CD4-positive, alpha-beta T cell (primary cell): ENCODE measurements at regions not wholly inside any gene's neighbourhood (a gene's known extent, or its start where the extent isn't known, plus 50 kb on each side); places are given as distances from the start of the nearest gene placed in this dataset.

ENCODE experiments used
- ATAC-seq: fragments of 200-7000 bp; cut with Tn5 transposase; one replicate; pipeline ENCODE4 v1.10.0; 2022; ENCODE audit warnings: mild to moderate bottlenecking; ENCODE audit not compliant: poor library complexity
- CTCF ChIA-PET: fragments of 350-600 bp; sonication (Branson Sonifier 250); formaldehyde crosslinking; loops from one replicate; lab custom pipeline; 2021; ENCODE audit warnings: antibody characterized with exemption, inconsistent platforms; lab: Charles Lee
- POLR2A ChIA-PET: fragments of 350-600 bp; sonication (Branson Sonifier 250); formaldehyde crosslinking; loops from one replicate; lab custom pipeline; 2021; ENCODE audit warnings: antibody characterized with exemption, inconsistent platforms; lab: Charles Lee
- DNase-seq, 14 experiments: peaks; one replicate each; pipeline ENCODE4 v3.0.0-alpha.2; 2013 to 2020; ENCODE audit warnings: mixed read lengths in 2 of 14
- H3K27ac ChIP-seq, 2 donors: one replicate each; pipeline versions ENCODE4 v1.5.1 to v1.7.0; 2013; ENCODE audit warnings: low read length in 2 of 2, low read depth in 1 of 2, mild to moderate bottlenecking in 1 of 2
- H3K27me3 ChIP-seq, 2 experiments: 1 replicate in 1 of 2; 2 replicates in 1 of 2; pipeline versions ENCODE4 v1.6.1 to v1.7.0; 2013; ENCODE audit warnings: low read length in 2 of 2, control low read depth in 1 of 2, mild to moderate bottlenecking in 1 of 2, moderate library complexity in 1 of 2; ENCODE audit not compliant: insufficient read depth in 2 of 2, control insufficient read depth in 1 of 2
- H3K36me3 ChIP-seq: one replicate; pipeline ENCODE4 v1.6.1; 2013; ENCODE audit warnings: low read length, control low read depth; ENCODE audit not compliant: insufficient read depth
- H3K4me1 ChIP-seq: one replicate; pipeline ENCODE4 v1.6.1; 2013; ENCODE audit warnings: low read length, control low read depth; ENCODE audit not compliant: insufficient read depth
- H3K4me3 ChIP-seq: one replicate; pipeline ENCODE4 v1.5.1; 2013; ENCODE audit warnings: mild to moderate bottlenecking, low read length, moderate library complexity
- H3K9me3 ChIP-seq, 2 experiments: 1 replicate in 1 of 2; 2 replicates in 1 of 2; pipeline versions ENCODE4 v1.6.1 to v1.7.0; 2013; ENCODE audit warnings: low read length in 2 of 2, mild to moderate bottlenecking in 2 of 2, control low read depth in 1 of 2, moderate library complexity in 1 of 2; ENCODE audit not compliant: control insufficient read depth in 1 of 2, insufficient read depth in 1 of 2
- H3K27ac Mint-ChIP-seq: one replicate; pipeline ENCODE4 v1.8.0; 2020; ENCODE audit warnings: mixed read lengths
- H3K27me3 Mint-ChIP-seq: one replicate; pipeline ENCODE4 v1.8.0; 2021; ENCODE audit warnings: mixed read lengths
- H3K36me3 Mint-ChIP-seq: one replicate; pipeline ENCODE4 v1.8.0; 2021; ENCODE audit warnings: low read depth, mixed read lengths
- H3K4me1 Mint-ChIP-seq: one replicate; pipeline ENCODE4 v1.8.0; 2021; ENCODE audit warnings: low read depth, mixed read lengths
- H3K4me3 Mint-ChIP-seq: one replicate; pipeline ENCODE4 v1.8.0; 2020; ENCODE audit warnings: mild to moderate bottlenecking, mixed read lengths
- H3K9me3 Mint-ChIP-seq: one replicate; pipeline ENCODE4 v1.8.0; 2020; ENCODE audit warnings: mixed read lengths
- CTCF ChIP-seq: fragments of 200-600 bp; IDR thresholded peaks from one replicate; pipeline ENCODE4 v1.8.0; 2022; ENCODE audit warnings: antibody characterized with exemption, mild to moderate bottlenecking
- intact Hi-C, 2 experiments: fragments of 100-400 bp; cut with DNase I in 1 of 2; cut with micrococcal nuclease in 1 of 2; formaldehyde crosslinking; loops; one replicate each; pipeline versions ENCODE4 v1.15.1 to v1.9.0; 2023 to 2025; cut with DNase I, micrococcal nuclease

DNA sequence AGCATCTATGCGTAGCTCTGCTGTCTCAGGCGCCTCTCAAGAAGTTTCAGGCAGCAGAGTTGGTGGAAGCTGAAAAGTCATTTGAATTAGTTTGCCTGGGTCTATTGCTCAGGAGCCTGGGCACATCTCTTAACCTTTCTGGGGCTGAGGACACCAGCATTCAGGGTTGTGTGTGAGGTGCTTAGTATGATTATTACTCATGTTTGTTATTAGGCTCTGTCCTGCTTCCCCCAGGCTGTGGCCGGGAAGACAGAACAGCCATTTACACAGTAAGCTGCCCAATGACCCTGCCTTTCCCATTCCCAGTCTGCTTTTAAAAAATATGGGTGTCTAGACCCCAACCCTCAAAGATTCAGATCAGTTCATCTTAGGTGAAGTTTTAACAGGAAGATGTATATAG lies 53.9 kb upstream of the CACNA1E start:
- TF ChIP-seq CTCF, result no peak
- Histone ChIP-seq H3K4me3 (no peak overlapping the region), H3K9me3 (no peaks in the 10 kb centered on the region), H3K27me3 (no peaks in the 10 kb centered on the region), H3K36me3 (no peaks in the 10 kb centered on the region), H3K27ac (no peak overlapping the region), H3K4me1 (peaks cover 7% of the 10 kb centered on the region)
- H3K27ac Mint-ChIP-seq, result no peak overlapping the region
- intact Hi-C loops, result loop anchor here in 1 of 2 experiments (5.0 to 10.0 kb wide), 2 partner anchors 352 to 545 kb away; no protein-coding TSS in a partner anchor
- peaks cover 8% of the 10 kb centered on the region for H3K4me1 Mint-ChIP-seq
- H3K27me3 Mint-ChIP-seq, result peaks cover 50% of the 10 kb centered on the region
- H3K4me3 Mint-ChIP-seq, result no peak overlapping the region
- ChIA-PET POLR2A (interaction anchor here (1.0 kb wide), 1 partner anchor 240 kb away, joined by 3 read pairs; no protein-coding TSS in a partner anchor), CTCF (interaction anchor here (2.6 kb wide), 1 partner anchor 240 kb away, joined by 9 read pairs; no protein-coding TSS in a partner anchor)
- H3K36me3 Mint-ChIP-seq, result no peaks in the 10 kb centered on the region
- DNase-seq, result no peak
- no peaks in the 10 kb centered on the region for H3K9me3 Mint-ChIP-seq
- ATAC-seq, result no peak

- Histone ChIP-seq H3K4me1 (no peaks in the 10 kb centered on the region), H3K9me3 (no peaks in the 10 kb centered on the region), H3K27me3 (no peaks in the 10 kb centered on the region), H3K27ac (no peak overlapping the region), H3K36me3 (no peaks in the 10 kb centered on the region), H3K4me3 (no peak overlapping the region)
- H3K9me3 Mint-ChIP-seq, result no peaks in the 10 kb centered on the region
- no peaks in the 10 kb centered on the region for H3K36me3 Mint-ChIP-seq
- ChIA-PET POLR2A (interaction anchor here (0.6 kb wide), 1 partner anchor 1730 kb away, joined by 3 read pairs; no protein-coding TSS in a partner anchor), CTCF (interaction anchor here (2.6 kb wide), 1 partner anchor 240 kb away, joined by 9 read pairs; no protein-coding TSS in a partner anchor)
- no peak overlapping the region for H3K4me3 Mint-ChIP-seq
- peaks cover 53% of the 10 kb centered on the region for H3K27me3 Mint-ChIP-seq
- no peak for ATAC-seq
- TF ChIP-seq CTCF, result no peak
- DNase-seq, result no peak
- intact Hi-C loops, result no loop called here
- no peak overlapping the region for H3K27ac Mint-ChIP-seq
- H3K4me1 Mint-ChIP-seq, result no peaks in the 10 kb centered on the region
Measured at GRCh38 chr1:181430015-181430885, 53.1 kb upstream of the CACNA1E start.
